ENCODE measurements at regions not wholly inside any gene's neighbourhood (a gene's known extent, or its start where the extent isn't known, plus 50 kb on each side); places are given as distances from the start of the nearest gene placed in this dataset.

DNA sequence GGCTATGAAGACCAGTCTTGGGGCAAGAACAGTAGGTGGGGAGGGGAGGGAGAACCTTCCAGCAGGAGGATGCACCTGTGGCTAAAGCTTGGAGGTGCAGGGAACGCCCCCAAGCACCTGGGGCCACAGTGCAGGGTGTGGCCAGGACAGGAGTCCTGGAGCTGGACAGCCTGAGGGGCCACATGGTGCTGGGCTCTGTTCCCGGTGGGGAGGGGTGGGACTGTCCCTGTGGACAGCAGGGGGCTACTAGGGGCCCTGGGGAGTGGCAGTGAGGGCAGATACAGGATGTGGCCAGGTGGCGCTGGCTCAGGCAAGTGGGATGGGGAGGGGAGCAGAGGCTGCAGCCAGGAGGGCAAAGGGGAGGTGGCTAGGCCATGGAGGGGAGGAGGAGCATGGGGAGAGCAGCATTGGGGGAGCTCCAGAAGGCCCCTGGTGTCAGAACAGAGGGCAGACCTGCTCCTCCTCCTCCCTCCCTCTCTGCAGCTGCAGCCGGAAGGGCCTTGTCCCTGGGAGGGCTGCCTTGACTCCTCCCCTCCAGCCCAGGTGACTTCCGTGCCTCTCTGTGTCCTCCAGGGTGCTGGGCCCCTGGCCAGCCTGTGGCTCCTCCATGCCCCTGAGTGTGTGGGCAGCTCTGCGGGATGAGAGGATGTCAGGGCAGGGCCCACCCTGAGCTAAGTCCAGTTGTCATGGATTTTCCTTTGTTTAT, 68.4 kb upstream of the DLK1 start:
- TF ChIP-seq CTCF (IDR thresholded peaks at IDR 0.05; ENCODE audit: low read length) (no peak), EZH2phosphoT487 (IDR thresholded peaks at IDR 0.05; ENCODE audit: low read length) (no peak), EZH2 (optimal IDR thresholded peaks at IDR 0.05; ENCODE audit: low read depth, low read length) (no peak)
